Panc1 (cell line): ENCODE measurements at regions not wholly inside any gene's neighbourhood (a gene's known extent, or its start where the extent isn't known, plus 50 kb on each side); places are given as distances from the start of the nearest gene placed in this dataset.

Experiments
- ATAC-seq: fragments of 200-7000 bp; cut with Tn5 transposase; 2 replicates; pipeline ENCODE4 v1.9.1; 2020; ENCODE audit warnings: mild to moderate bottlenecking, moderate library complexity
- BruUV-seq: library from RNA; stranded (reverse); fragments of 400-500 nt; replicated peaks from 2 replicates; lab custom pipeline; 2021; lab: Mats Ljungman, UMichigan
- CTCF ChIA-PET: fragments of 300-600 bp; sonication (Branson Sonifier 250); formaldehyde crosslinking; loops from one replicate; lab custom pipeline; 2022; ENCODE audit warnings: antibody characterized with exemption; lab: Charles Lee
- POLR2A ChIA-PET: fragments of 300-600 bp; sonication (Branson Sonifier 250); formaldehyde crosslinking; loops from one replicate; lab custom pipeline; 2022; ENCODE audit warnings: antibody characterized with exemption; lab: Charles Lee
- DNase-seq: peaks from one replicate; pipeline ENCODE4 v3.0.0-alpha.2; 2010; ENCODE audit warnings: low read depth, low spot score
- H3K27ac ChIP-seq: 2 replicates; pipeline ENCODE4 v1.5.1; 2011; ENCODE audit warnings: mild to moderate bottlenecking, low read length, inconsistent platforms
- H3K27me3 ChIP-seq: fragments of 200-500 bp; sonication (Bioruptor generic); 2 replicates; pipeline ENCODE4 v1.6.0; 2014; ENCODE audit warnings: low read length, inconsistent platforms; ENCODE audit not compliant: control insufficient read depth, insufficient read depth
- H3K36me3 ChIP-seq: fragments of 200-500 bp; sonication (Bioruptor generic); 2 replicates; pipeline ENCODE4 v1.5.1; 2014; ENCODE audit warnings: inconsistent platforms, mild to moderate bottlenecking, low read length, moderate library complexity; ENCODE audit not compliant: control insufficient read depth, insufficient read depth
- H3K4me1 ChIP-seq: 2 replicates; pipeline ENCODE4 v1.5.1; 2011; ENCODE audit warnings: inconsistent platforms, mild to moderate bottlenecking, low read length, moderate library complexity; ENCODE audit not compliant: control insufficient read depth, insufficient read depth
- H3K4me3 ChIP-seq, 2 experiments: 2 replicates each; pipeline ENCODE4 v1.5.1; 2011 to 2012; ENCODE audit warnings: low read depth in 2 of 2, low read length in 2 of 2, mild to moderate bottlenecking in 2 of 2, inconsistent platforms in 1 of 2, moderate library complexity in 1 of 2
- H3K9me3 ChIP-seq: fragments of 200-500 bp; sonication (Bioruptor generic); 2 replicates; pipeline ENCODE4 v1.5.1; 2014; ENCODE audit warnings: low read depth, mild to moderate bottlenecking, inconsistent platforms, low read length, moderate library complexity; ENCODE audit not compliant: control insufficient read depth, insufficient read depth
- CTCF ChIP-seq: fragments of 450-650 bp; IDR thresholded peaks from 2 replicates; pipeline ENCODE4 v1.5.1; 2017; ENCODE audit warnings: mild to moderate bottlenecking
- POLR2AphosphoS5 ChIP-seq: IDR thresholded peaks from 2 replicates; pipeline ENCODE4 v1.6.1; 2012; ENCODE audit warnings: mild to moderate bottlenecking, low read depth, low read length, moderate library complexity
- REST ChIP-seq, 2 experiments: IDR thresholded peaks; 2 replicates each; pipeline ENCODE4 v1.6.1; 2011 to 2012; ENCODE audit warnings: low read depth in 2 of 2, control low read depth in 1 of 2, low read length in 1 of 2, mild to moderate bottlenecking in 1 of 2, moderate library complexity in 1 of 2; ENCODE audit not compliant: insufficient read depth in 1 of 2
- SIN3A ChIP-seq: IDR thresholded peaks from 2 replicates; pipeline ENCODE4 v1.6.1; 2012; ENCODE audit warnings: low read depth, mild to moderate bottlenecking, low read length, moderate library complexity, borderline replicate concordance; ENCODE audit not compliant: insufficient read depth
- TCF7L2 ChIP-seq: IDR thresholded peaks from 2 replicates; pipeline ENCODE4 v1.6.1; 2011; ENCODE audit warnings: mild to moderate bottlenecking, low read depth, low read length, inconsistent platforms
- in situ Hi-C: cut with HindIII; loops from 2 replicates; pipeline ENCODE4 v1.10.0; 2016; ENCODE audit warnings: low sequenced_read_pairs, low pct_unique_long_range_greater_than_20kb
- intact Hi-C: fragments of 100-400 bp; cut with micrococcal nuclease; formaldehyde crosslinking; loops from one replicate; pipeline ENCODE4 v1.10.0; 2022; ENCODE audit not compliant: unreplicated experiment

- TF ChIP-seq TCF7L2 (no peak), SIN3A (no peak), REST (IDR thresholded peaks at IDR 0.05; ENCODE audit: insufficient read depth in 1 of 2, low read depth in 2 of 2, low read length in 1 of 2) (no peak), CTCF (no peak), POLR2AphosphoS5 (no peak)
- CTCF ChIA-PET: no interaction called here
- BruUV-seq: no TSS peak
- ATAC-seq: no peak
- Histone ChIP-seq H3K4me3 (no peak overlapping the region), H3K4me1 (no peaks in the 10 kb centered on the region), H3K9me3 (no peaks in the 10 kb centered on the region), H3K27ac (no peak overlapping the region), H3K36me3 (no peaks in the 10 kb centered on the region), H3K27me3 (no peaks in the 10 kb centered on the region)
- in situ Hi-C loops (no loop called here), intact Hi-C loops (no loop called here)
- DNase-seq: no peak
- POLR2A ChIA-PET: no interaction called here
Measured at GRCh38 chr4:75235359-75235951, 278.7 kb downstream of the RCHY1 start.

GRCh38 chr4:75232546-75232945 is 281.7 kb downstream of the RCHY1 start:
- Histone ChIP-seq H3K27me3 (no peaks in the 10 kb centered on the region), H3K4me1 (no peaks in the 10 kb centered on the region), H3K27ac (no peak overlapping the region), H3K36me3 (no peaks in the 10 kb centered on the region), H3K9me3 (no peaks in the 10 kb centered on the region), H3K4me3 (no peak overlapping the region)
- intact Hi-C loops (no loop called here), in situ Hi-C loops (no loop called here)
- CTCF ChIA-PET: no interaction called here
- no peak for ATAC-seq
- no peak for TF ChIP-seq TCF7L2
- no peak for TF ChIP-seq REST (IDR thresholded peaks at IDR 0.05; ENCODE audit: insufficient read depth in 1 of 2, low read depth in 2 of 2, low read length in 1 of 2)
- no peak for TF ChIP-seq CTCF
- TF ChIP-seq SIN3A: no peak
- DNase-seq: no peak
- POLR2A ChIA-PET: no interaction called here
- no TSS peak for BruUV-seq
